Smooth muscle cell (in vitro differentiated cells): ENCODE measurements at regions not wholly inside any gene's neighbourhood (a gene's known extent, or its start where the extent isn't known, plus 50 kb on each side); places are given as distances from the start of the nearest gene placed in this dataset.

Source experiments
- DNase-seq: peaks from one replicate; lab custom pipeline; 2025; ENCODE audit not compliant: unreplicated experiment; lab: John Stamatoyannopoulos, UW
- H2AFZ ChIP-seq: fragments of 200-600 bp; sonication (generic); 2 replicates; pipeline ENCODE4 v1.6.0; 2016; ENCODE audit warnings: antibody characterized with exemption, low read depth, mild to moderate bottlenecking
- H3F3A ChIP-seq: fragments of 200-600 bp; sonication (generic); 2 replicates; pipeline ENCODE4 v1.6.0; 2017; ENCODE audit warnings: antibody characterized with exemption, low read depth
- H3K27ac ChIP-seq: fragments of 200-600 bp; sonication (generic); 2 replicates; pipeline ENCODE4 v1.5.1; 2016; ENCODE audit warnings: low read depth, mild to moderate bottlenecking
- H3K27me3 ChIP-seq: fragments of 200-600 bp; sonication (generic); 2 replicates; pipeline ENCODE4 v1.6.1; 2016; ENCODE audit warnings: low read depth, mild to moderate bottlenecking
- H3K36me3 ChIP-seq: fragments of 200-600 bp; sonication (generic); 2 replicates; pipeline ENCODE4 v1.5.1; 2016; ENCODE audit warnings: low read depth
- H3K4me1 ChIP-seq: fragments of 200-600 bp; sonication (generic); 2 replicates; pipeline ENCODE4 v1.5.1; 2016; ENCODE audit warnings: low read depth
- H3K4me2 ChIP-seq: fragments of 200-600 bp; sonication (generic); 2 replicates; pipeline ENCODE4 v1.6.0; 2016; ENCODE audit warnings: mild to moderate bottlenecking
- H3K4me3 ChIP-seq: fragments of 200-600 bp; sonication (generic); 2 replicates; pipeline ENCODE4 v1.5.1; 2016; ENCODE audit warnings: mild to moderate bottlenecking
- H3K79me2 ChIP-seq: fragments of 200-600 bp; sonication (generic); 2 replicates; pipeline ENCODE4 v1.6.0; 2016; ENCODE audit warnings: low read depth, mild to moderate bottlenecking
- H3K9ac ChIP-seq: fragments of 200-600 bp; sonication (generic); 2 replicates; pipeline ENCODE4 v1.6.0; 2016; ENCODE audit warnings: low read depth
- H3K9me3 ChIP-seq: fragments of 200-600 bp; sonication (generic); replicated peaks from 2 replicates; pipeline ENCODE4 v1.5.1; 2016; ENCODE audit warnings: low read depth
- H4K20me1 ChIP-seq: fragments of 200-600 bp; sonication (generic); 2 replicates; pipeline ENCODE4 v1.6.0; 2016; ENCODE audit warnings: low read depth
- whole genome bisulfite sequencing: methylation state at CpG from one replicate; pipeline ENCODE4 v1.1.7; 2016; ENCODE audit warnings: low lambda C conversion rate; 5-methylcytosine and 5-hydroxymethylcytosine counted together
- TF ChIP-seq, protein P1 (sequence below): fragments of 200-600 bp; sonication (generic); IDR thresholded peaks from 2 replicates; pipeline ENCODE4 v1.5.1; 2017; ENCODE audit warnings: borderline replicate concordance, mild to moderate bottlenecking, antibody characterized with exemption; ENCODE audit not compliant: insufficient read depth, poor library complexity, severe bottlenecking

DNA sequence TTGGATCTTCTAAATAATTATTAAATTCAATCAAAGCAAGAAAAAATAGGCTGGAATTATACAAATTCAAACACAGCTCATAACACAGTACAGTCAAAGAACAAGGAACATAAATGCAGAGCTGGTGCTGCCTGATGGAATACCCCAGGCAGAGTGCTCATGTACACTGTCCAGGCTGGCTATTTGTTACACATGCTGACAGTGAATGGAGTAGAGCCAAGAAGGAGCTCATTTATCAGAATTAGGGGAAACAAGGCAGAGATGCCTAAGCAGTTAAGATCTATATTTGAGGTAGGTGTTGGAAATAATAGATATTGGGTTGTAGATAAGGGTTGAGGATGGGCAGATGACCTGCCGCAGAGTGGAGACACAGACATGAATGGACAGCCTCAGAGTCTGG is 788.2 kb upstream of the ARPP21 start:
- 95% methylated on average over 1 of the region's 1 CpG for WGBS
- H3K4me3 ChIP-seq: no peak overlapping the region
- TF ChIP-seq, protein P1, sequence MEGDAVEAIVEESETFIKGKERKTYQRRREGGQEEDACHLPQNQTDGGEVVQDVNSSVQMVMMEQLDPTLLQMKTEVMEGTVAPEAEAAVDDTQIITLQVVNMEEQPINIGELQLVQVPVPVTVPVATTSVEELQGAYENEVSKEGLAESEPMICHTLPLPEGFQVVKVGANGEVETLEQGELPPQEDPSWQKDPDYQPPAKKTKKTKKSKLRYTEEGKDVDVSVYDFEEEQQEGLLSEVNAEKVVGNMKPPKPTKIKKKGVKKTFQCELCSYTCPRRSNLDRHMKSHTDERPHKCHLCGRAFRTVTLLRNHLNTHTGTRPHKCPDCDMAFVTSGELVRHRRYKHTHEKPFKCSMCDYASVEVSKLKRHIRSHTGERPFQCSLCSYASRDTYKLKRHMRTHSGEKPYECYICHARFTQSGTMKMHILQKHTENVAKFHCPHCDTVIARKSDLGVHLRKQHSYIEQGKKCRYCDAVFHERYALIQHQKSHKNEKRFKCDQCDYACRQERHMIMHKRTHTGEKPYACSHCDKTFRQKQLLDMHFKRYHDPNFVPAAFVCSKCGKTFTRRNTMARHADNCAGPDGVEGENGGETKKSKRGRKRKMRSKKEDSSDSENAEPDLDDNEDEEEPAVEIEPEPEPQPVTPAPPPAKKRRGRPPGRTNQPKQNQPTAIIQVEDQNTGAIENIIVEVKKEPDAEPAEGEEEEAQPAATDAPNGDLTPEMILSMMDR: no peak

GRCh38 chr3:34852844-34853439 is 786.4 kb upstream of the ARPP21 start:
- Histone ChIP-seq H3K4me3 (no peak overlapping the region), H3K79me2 (no peaks in the 10 kb centered on the region), H3K9ac (no peak overlapping the region), H3K36me3 (no peaks in the 10 kb centered on the region), H3K9me3 (no peaks in the 10 kb centered on the region), H3K27me3 (peaks cover 12% of the 10 kb centered on the region), H3F3A (no peaks in the 10 kb centered on the region), H3K4me2 (no peak overlapping the region), H2AFZ (no peak overlapping the region), H4K20me1 (no peaks in the 10 kb centered on the region), H3K4me1 (peaks cover 6% of the 10 kb centered on the region), H3K27ac (no peak overlapping the region)
- 93% methylated on average over 1 of the region's 1 CpG for WGBS
- DNase-seq: no peak
- TF ChIP-seq, protein P1: no peak

More for the DNA sequence above, 788.2 kb upstream of the ARPP21 start:
- no peak overlapping the region for H3K27ac ChIP-seq
- no peaks in the 10 kb centered on the region for H3K79me2 ChIP-seq
- no peaks in the 10 kb centered on the region for H3F3A ChIP-seq
- no peak overlapping the region for H2AFZ ChIP-seq
- H3K9me3 ChIP-seq: no peaks in the 10 kb centered on the region
- H3K36me3 ChIP-seq: no peaks in the 10 kb centered on the region
- no peak overlapping the region for H3K4me2 ChIP-seq
- H3K4me1 ChIP-seq: no peaks in the 10 kb centered on the region
- H3K27me3 ChIP-seq: peaks cover 30% of the 10 kb centered on the region
- H3K9ac ChIP-seq: no peak overlapping the region
- H4K20me1 ChIP-seq: no peaks in the 10 kb centered on the region
- DNase-seq: no peak

GRCh38 chr3:34856081-34856947 is 783.0 kb upstream of the ARPP21 start:
- H3K4me1 ChIP-seq: peaks cover 6% of the 10 kb centered on the region
- H3K79me2 ChIP-seq: no peaks in the 10 kb centered on the region
- no peak overlapping the region for H3K4me3 ChIP-seq
- H3K27me3 ChIP-seq: no peaks in the 10 kb centered on the region
- no peaks in the 10 kb centered on the region for H4K20me1 ChIP-seq
- no peak overlapping the region for H3K27ac ChIP-seq
- no peak overlapping the region for H3K4me2 ChIP-seq
- H2AFZ ChIP-seq: peak overlapping the region; percentile 86
- 32% methylated on average over 7 of the region's 7 CpGs for WGBS
- H3K36me3 ChIP-seq: no peaks in the 10 kb centered on the region
- TF ChIP-seq, protein P1: no peak
- no peaks in the 10 kb centered on the region for H3F3A ChIP-seq
- H3K9me3 ChIP-seq: no peaks in the 10 kb centered on the region
- H3K9ac ChIP-seq: no peak overlapping the region
- no peak for DNase-seq
